ENCODE measurements at regions not wholly inside any gene's neighbourhood (a gene's known extent, or its start where the extent isn't known, plus 50 kb on each side); places are given as distances from the start of the nearest gene placed in this dataset.

- DNase-seq (ENCODE audit: low spot score) = no peak
Observed at GRCh38 chr9:115254287-115255180, 136.6 kb upstream of the TNC start.

DNA sequence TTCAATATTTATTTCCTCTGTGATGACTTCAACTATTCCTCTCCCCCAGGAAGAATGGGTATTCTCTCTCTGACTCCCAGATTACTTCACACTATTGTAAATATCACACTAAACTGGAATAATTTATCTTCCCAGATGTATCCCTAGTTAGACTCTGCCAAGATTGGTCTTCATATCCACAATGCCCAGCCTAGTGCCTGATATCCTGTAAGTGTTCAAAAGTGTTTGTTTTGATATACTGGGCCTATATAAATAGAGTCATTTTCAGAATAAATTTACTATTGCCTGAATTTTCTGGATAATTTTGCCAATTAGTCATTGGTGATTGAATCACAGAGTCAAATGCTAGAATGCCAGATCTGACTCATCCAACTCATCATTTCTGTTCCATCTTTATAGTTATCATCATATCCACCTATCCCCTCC lies 143.7 kb upstream of the TNC start:
- DNase-seq (ENCODE audit: low spot score) = no peak

- peak; percentile 49 for DNase-seq (ENCODE audit: low spot score)
Observed at GRCh38 chr9:115262477-115262876, 144.5 kb upstream of the TNC start.

- no peak for DNase-seq (ENCODE audit: low spot score)
Observed at GRCh38 chr9:115262952-115263351, 145.0 kb upstream of the TNC start.

GRCh38 chr9:115263371-115264075 lies 145.6 kb upstream of the TNC start:
- DNase-seq (ENCODE audit: low spot score) = peak; percentile 16

DNA sequence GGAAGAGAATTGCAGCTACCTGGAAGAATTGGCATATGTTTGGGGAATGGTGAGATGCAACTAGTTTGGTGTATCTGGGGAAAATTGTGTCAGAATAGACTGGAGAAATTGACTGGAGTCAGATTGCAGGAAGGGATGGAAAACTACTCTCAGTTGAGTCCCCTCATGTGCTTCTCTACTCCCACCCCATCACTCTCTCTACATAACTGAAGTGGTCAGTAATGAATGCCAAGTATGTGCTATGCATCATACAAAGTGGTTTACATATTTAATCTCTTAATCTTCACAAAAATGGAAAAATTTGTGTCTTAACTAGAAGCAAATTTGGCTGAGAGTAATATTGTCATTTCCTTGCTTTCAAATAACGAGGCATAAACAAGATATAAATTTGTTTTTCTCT lies 146.4 kb upstream of the TNC start:
- no peak for DNase-seq (ENCODE audit: low spot score)

- DNase-seq (ENCODE audit: low spot score) = peak; percentile 24
Observed at GRCh38 chr9:115267790-115268189, 149.8 kb upstream of the TNC start.

- DNase-seq (ENCODE audit: low spot score) = no peak
Observed at GRCh38 chr9:115275753-115276152, 157.8 kb upstream of the TNC start.

GRCh38 chr9:115276621-115277020 lies 158.7 kb upstream of the TNC start:
- DNase-seq (ENCODE audit: low spot score) = no peak

GRCh38 chr9:115277301-115277700 lies 159.3 kb upstream of the TNC start:
- DNase-seq (ENCODE audit: low spot score) = no peak

GRCh38 chr9:115278326-115279035 lies 160.5 kb upstream of the TNC start:
- no peak for DNase-seq (ENCODE audit: low spot score)

- no peak for DNase-seq (ENCODE audit: low spot score)
Observed at GRCh38 chr9:115283395-115283794, 165.4 kb upstream of the TNC start.

DNA sequence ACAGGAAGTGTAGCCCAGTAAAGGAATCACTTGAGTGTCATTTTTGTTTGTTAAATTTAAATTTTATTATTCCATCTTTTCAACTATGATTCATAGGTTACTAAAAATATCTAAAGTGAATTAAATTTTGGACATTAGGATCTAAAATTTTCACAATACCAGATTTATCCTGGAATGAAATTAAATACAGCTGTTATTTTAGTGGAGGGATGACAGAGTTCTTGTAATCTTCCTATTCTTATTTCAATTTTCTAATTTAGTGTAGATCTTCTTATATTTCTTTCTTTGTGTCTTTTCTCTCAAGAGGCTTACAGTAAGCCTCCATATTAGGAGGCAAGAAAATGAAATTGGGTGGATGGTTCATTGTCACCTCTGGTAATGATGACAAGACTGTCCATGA lies 167.9 kb upstream of the TNC start:
- DNase-seq (ENCODE audit: low spot score) = no peak

GRCh38 chr9:115286411-115286810 lies 168.5 kb upstream of the TNC start:
- no peak for DNase-seq (ENCODE audit: low spot score)

- DNase-seq (ENCODE audit: low spot score) = no peak
Observed at GRCh38 chr9:115289757-115290208, 171.8 kb upstream of the TNC start.

- DNase-seq (ENCODE audit: low spot score) = peak; percentile 22
Observed at GRCh38 chr9:115291841-115292240, 173.9 kb upstream of the TNC start.

DNA sequence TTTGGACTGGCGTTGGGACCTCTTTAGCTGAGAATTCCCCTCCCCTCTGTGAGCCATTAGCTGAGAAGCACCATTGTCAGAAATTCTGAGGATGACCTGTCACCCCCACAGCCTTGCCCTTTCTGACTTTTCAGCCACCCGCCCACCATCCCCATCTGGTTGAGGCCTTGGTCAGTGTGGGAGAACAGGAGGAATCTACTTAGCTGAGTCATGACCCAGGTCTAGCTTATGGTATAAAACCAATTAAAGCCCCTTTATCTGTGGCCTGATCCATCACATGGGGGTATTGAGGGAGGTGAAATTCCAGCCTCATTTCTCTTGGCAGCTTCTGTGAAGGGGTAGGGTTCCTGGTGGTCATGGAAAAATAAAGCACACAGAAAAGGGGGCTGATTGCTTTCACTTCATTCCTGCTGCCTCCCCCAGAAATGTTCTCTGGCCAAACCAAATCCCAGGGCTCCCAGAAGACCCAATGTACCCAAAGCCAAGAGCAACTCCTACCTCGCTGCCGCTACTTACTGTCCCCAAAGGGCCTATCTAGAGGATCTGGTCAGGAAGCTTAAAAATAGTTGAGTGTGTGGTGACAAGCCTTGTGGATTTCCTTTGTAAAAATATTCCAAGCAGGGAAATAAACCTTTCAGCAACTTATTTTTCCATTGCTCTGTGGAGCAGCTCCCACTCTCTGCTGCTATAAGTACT lies 174.8 kb upstream of the TNC start:
- peak; percentile 14 for DNase-seq (ENCODE audit: low spot score)

DNA sequence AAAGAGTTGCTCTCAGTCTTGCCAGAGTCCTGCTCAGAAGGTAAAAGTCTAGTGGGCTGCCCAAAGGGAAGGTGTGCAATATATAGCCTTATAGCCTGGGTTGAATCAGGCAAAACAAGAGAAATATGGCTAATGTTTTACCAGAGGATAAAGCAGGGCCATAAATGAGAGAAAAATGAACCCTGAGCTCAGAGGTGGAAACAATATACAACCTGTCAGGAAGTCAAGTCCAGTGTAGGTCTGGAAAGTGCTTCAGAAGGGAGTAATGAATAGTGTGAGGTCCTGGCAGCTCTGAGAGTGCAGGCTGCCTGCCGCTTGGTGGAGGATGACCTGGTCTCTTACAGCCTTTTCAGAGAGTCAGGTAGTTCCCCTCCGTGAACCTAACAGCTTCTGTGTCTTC lies 177.8 kb upstream of the TNC start:
- DNase-seq (ENCODE audit: low spot score) = no peak

DNA sequence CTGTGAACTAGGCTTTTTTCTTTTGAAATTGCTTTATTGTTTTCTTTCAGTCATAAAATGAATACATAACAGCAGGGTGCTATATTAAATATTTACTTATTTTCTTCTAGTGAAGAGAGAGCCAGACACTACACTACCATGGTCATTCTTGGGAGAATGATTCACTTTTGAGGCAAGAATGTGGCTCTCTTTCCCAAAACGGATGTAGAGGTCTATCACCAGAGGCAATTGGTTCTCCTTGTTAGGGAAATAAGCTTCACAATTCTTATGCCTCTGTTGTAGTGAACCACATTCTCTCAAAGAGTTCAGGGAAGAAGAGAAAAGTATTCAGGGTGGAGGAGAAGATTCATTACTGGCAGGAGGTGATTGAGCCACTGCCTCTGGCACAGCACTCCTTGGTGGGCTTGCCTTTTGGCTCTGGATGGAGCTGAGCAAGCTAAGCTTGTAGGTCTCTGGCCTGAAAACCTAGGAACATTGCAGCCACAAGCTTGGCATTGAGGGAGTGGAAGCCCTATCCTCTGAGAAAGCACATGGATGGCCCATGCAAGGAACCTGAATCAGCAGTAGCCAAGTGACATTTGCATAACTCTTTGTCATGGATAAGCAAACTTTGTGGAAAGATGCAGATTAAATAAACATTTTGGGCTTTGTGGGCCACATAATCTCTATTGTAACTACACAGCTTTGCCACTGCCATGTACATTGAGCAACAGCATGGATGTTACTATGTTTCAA lies 179.0 kb upstream of the TNC start:
- peak; percentile 33 for DNase-seq (ENCODE audit: low spot score)

DNA sequence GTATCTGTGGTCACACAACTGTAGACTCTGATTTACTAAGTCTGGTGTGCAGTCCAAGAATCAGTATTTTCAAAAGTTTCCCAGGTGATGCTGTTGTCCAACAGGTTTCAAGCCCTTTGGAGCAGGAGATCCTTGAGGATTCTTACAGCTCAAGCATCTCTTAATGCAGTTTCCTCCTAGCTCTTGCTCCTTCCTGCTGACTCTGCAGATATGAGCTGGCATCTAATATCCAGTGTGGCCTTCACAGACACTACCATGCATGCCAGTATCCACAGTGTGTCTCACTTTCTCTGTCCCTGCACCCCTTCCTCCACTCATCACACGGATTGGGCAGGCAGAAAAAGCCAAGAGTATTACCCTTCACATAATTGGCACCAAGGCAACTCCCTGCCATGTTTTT lies 182.2 kb upstream of the TNC start:
- no peak for DNase-seq (ENCODE audit: low spot score)

DNA sequence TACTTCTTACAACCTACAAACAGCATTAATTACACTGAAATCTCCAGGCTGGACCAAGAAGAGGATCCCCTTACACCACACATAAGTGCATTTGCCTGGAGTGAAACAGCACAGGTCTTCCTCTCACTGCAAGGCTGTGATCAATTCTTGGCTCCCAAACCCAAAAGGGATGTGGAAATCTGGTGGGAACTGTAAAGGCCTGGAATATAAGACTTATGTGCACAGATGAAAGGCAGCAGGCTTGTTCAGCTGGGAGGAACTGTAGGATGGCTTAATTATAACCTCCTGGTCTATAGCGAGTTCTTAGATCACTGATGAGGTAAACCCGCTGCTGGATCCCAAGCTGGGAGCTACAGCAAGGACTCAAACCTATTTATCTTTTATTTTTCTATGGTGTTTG lies 182.9 kb upstream of the TNC start:
- DNase-seq (ENCODE audit: low spot score) = no peak

All from AG20443 (cell line).